Epithelial cell of esophagus (primary cell): ENCODE measurements at regions not wholly inside any gene's neighbourhood (a gene's known extent, or its start where the extent isn't known, plus 50 kb on each side); places are given as distances from the start of the nearest gene placed in this dataset.

Source experiments
- DNase-seq: peaks from one replicate; pipeline ENCODE4 v3.0.0; 2010; ENCODE audit warnings: low read depth
- H3K4me3 ChIP-seq: 2 replicates; pipeline ENCODE4 v1.5.1; 2011; ENCODE audit warnings: mild to moderate bottlenecking, low read length, control low read depth
- CTCF ChIP-seq: IDR thresholded peaks from 2 replicates; pipeline ENCODE4 v1.5.1; 2011; ENCODE audit warnings: low read depth, mild to moderate bottlenecking, low read length, control low read depth, inconsistent platforms; ENCODE audit not compliant: insufficient read depth; ENCODE audit errors: missing control alignments

- DNase-seq = peak; percentile 45
- no peak overlapping the region for H3K4me3 ChIP-seq
- no peak for TF ChIP-seq CTCF
These were observed 281.9 kb downstream of the SRBD1 start for GRCh38 chr2:45329045-45329677.

GRCh38 chr2:45328264-45328870 lies 282.7 kb downstream of the SRBD1 start:
- no peak overlapping the region for H3K4me3 ChIP-seq
- TF ChIP-seq CTCF = no peak
- no peak for DNase-seq

GRCh38 chr2:45323344-45323743 lies 287.7 kb downstream of the SRBD1 start:
- TF ChIP-seq CTCF = no peak
- H3K4me3 ChIP-seq = no peak overlapping the region
- DNase-seq = no peak

GRCh38 chr2:45320956-45321355 lies 290.1 kb downstream of the SRBD1 start:
- peak; percentile 61 for DNase-seq
- no peak for TF ChIP-seq CTCF
- H3K4me3 ChIP-seq = no peak overlapping the region

- TF ChIP-seq CTCF = no peak
- DNase-seq = no peak
- no peak overlapping the region for H3K4me3 ChIP-seq
These were observed 291.2 kb downstream of the SRBD1 start for GRCh38 chr2:45319683-45320455.

DNA sequence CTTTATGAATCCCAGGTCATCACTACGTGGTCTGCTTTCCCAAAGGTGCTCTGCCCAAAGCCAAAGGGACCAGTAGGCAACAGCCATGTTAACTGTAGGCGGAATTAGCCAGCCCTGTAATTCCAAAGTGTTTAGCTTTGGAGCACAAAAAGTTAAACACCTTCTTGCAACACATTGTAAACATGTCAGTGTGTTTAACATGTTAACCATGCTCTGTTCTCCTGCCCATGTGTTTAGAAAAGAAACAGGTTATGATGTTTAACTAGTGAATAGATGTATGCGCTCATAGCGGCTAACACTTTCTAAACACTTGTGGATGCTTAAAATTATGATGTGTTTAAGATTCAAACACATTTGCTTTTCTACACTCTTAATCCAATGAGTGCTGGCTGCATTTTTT lies 292.4 kb downstream of the SRBD1 start:
- TF ChIP-seq CTCF = no peak
- no peak overlapping the region for H3K4me3 ChIP-seq
- no peak for DNase-seq
